KOPT-K1 (cell line): ENCODE measurements at regions not wholly inside any gene's neighbourhood (a gene's known extent, or its start where the extent isn't known, plus 50 kb on each side); places are given as distances from the start of the nearest gene placed in this dataset.

Experiments used
- H3K27ac ChIP-seq: fragments of 200-600 bp; sonication (generic); 2 replicates; pipeline ENCODE4 v1.5.1; 2016; ENCODE audit warnings: antibody characterized with exemption, mild to moderate bottlenecking, low read depth, low read length; ENCODE audit not compliant: poor library complexity, severe bottlenecking
- H3K36me3 ChIP-seq: fragments of 200-600 bp; sonication (generic); 2 replicates; pipeline ENCODE4 v1.5.1; 2017; ENCODE audit warnings: antibody characterized with exemption, mild to moderate bottlenecking, low read length, moderate library complexity; ENCODE audit not compliant: insufficient read depth
- H3K9me3 ChIP-seq: fragments of 200-600 bp; sonication (generic); 2 replicates; pipeline ENCODE4 v1.5.1; 2017; ENCODE audit warnings: antibody characterized with exemption, low read length, mild to moderate bottlenecking; ENCODE audit not compliant: insufficient read depth, poor library complexity, severe bottlenecking

- Histone ChIP-seq H3K36me3 (no peaks in the 10 kb centered on the region), H3K27ac (no peak overlapping the region), H3K9me3 (peaks cover 12% of the 10 kb centered on the region)
Measured at GRCh38 chr6:66896415-66896814, 1189.4 kb upstream of the EYS start.

GRCh38 chr6:66883453-66883852 lies 1176.4 kb upstream of the EYS start:
- H3K27ac ChIP-seq: no peak overlapping the region
- H3K9me3 ChIP-seq: peaks cover 21% of the 10 kb centered on the region
- no peaks in the 10 kb centered on the region for H3K36me3 ChIP-seq

- H3K36me3 ChIP-seq: no peaks in the 10 kb centered on the region
- H3K27ac ChIP-seq: no peak overlapping the region
Measured at GRCh38 chr6:66866801-66867200, 1159.8 kb upstream of the EYS start.

GRCh38 chr6:66865771-66866170 lies 1158.7 kb upstream of the EYS start:
- no peaks in the 10 kb centered on the region for H3K9me3 ChIP-seq
- H3K27ac ChIP-seq: no peak overlapping the region
- no peaks in the 10 kb centered on the region for H3K36me3 ChIP-seq

More at GRCh38 chr6:66866801-66867200, 1159.8 kb upstream of the EYS start:
- H3K9me3 ChIP-seq: no peaks in the 10 kb centered on the region

GRCh38 chr6:66861007-66861541 lies 1154.0 kb upstream of the EYS start:
- Histone ChIP-seq H3K27ac (no peak overlapping the region), H3K36me3 (no peaks in the 10 kb centered on the region), H3K9me3 (no peaks in the 10 kb centered on the region)

GRCh38 chr6:66860328-66860727 lies 1153.3 kb upstream of the EYS start:
- Histone ChIP-seq H3K9me3 (no peaks in the 10 kb centered on the region), H3K27ac (no peak overlapping the region), H3K36me3 (no peaks in the 10 kb centered on the region)

GRCh38 chr6:66858196-66858595 lies 1151.2 kb upstream of the EYS start:
- Histone ChIP-seq H3K27ac (no peak overlapping the region), H3K9me3 (no peaks in the 10 kb centered on the region), H3K36me3 (no peaks in the 10 kb centered on the region)

- Histone ChIP-seq H3K27ac (no peak overlapping the region), H3K9me3 (no peaks in the 10 kb centered on the region), H3K36me3 (no peaks in the 10 kb centered on the region)
Measured at GRCh38 chr6:66854014-66854413, 1147.0 kb upstream of the EYS start.

GRCh38 chr6:66851930-66852329 lies 1144.9 kb upstream of the EYS start:
- H3K9me3 ChIP-seq: no peaks in the 10 kb centered on the region
- no peak overlapping the region for H3K27ac ChIP-seq
- no peaks in the 10 kb centered on the region for H3K36me3 ChIP-seq

GRCh38 chr6:66849843-66850242 lies 1142.8 kb upstream of the EYS start:
- Histone ChIP-seq H3K9me3 (no peaks in the 10 kb centered on the region), H3K36me3 (no peaks in the 10 kb centered on the region), H3K27ac (no peak overlapping the region)

- Histone ChIP-seq H3K27ac (no peak overlapping the region), H3K9me3 (no peaks in the 10 kb centered on the region), H3K36me3 (no peaks in the 10 kb centered on the region)
Measured at GRCh38 chr6:66848244-66848953, 1141.4 kb upstream of the EYS start.

- H3K27ac ChIP-seq: no peak overlapping the region
- H3K9me3 ChIP-seq: no peaks in the 10 kb centered on the region
- H3K36me3 ChIP-seq: no peaks in the 10 kb centered on the region
Measured at GRCh38 chr6:66838764-66839163, 1131.7 kb upstream of the EYS start.

GRCh38 chr6:66825539-66825938 lies 1118.5 kb upstream of the EYS start:
- H3K9me3 ChIP-seq: no peaks in the 10 kb centered on the region

GRCh38 chr6:66814156-66814555 lies 1107.1 kb upstream of the EYS start:
- Histone ChIP-seq H3K27ac (no peak overlapping the region), H3K9me3 (no peaks in the 10 kb centered on the region), H3K36me3 (no peaks in the 10 kb centered on the region)

More at GRCh38 chr6:66825539-66825938, 1118.5 kb upstream of the EYS start:
- Histone ChIP-seq H3K36me3 (no peaks in the 10 kb centered on the region), H3K27ac (no peak overlapping the region)

- Histone ChIP-seq H3K36me3 (no peaks in the 10 kb centered on the region), H3K9me3 (no peaks in the 10 kb centered on the region), H3K27ac (no peak overlapping the region)
Measured at GRCh38 chr6:66808771-66809170, 1101.7 kb upstream of the EYS start.

- Histone ChIP-seq H3K27ac (no peak overlapping the region), H3K9me3 (no peaks in the 10 kb centered on the region), H3K36me3 (no peaks in the 10 kb centered on the region)
Measured at GRCh38 chr6:66796987-66797386, 1090.0 kb upstream of the EYS start.
